WTC11 (cell line): ENCODE measurements at regions not wholly inside any gene's neighbourhood (a gene's known extent, or its start where the extent isn't known, plus 50 kb on each side); places are given as distances from the start of the nearest gene placed in this dataset.
"Not testable (repeated sequence)": the region's sequence is repeated elsewhere in the genome, so short reads cannot be mapped to it uniquely, and the experiment has no call there.

Experiments
- ATF3 ChIP-seq: sonication (generic); formaldehyde crosslinking; conservative IDR thresholded peaks from 2 replicates; pipeline ENCODE4 v1.8.1; 2022; ENCODE audit warnings: mild to moderate bottlenecking, missing genetic modification reagents
- TF ChIP-seq, protein P1 (sequence below): fragments of 200-600 bp; IDR thresholded peaks from 2 replicates; pipeline ENCODE4 v1.8.0; 2022; ENCODE audit warnings: antibody characterized with exemption

DNA sequence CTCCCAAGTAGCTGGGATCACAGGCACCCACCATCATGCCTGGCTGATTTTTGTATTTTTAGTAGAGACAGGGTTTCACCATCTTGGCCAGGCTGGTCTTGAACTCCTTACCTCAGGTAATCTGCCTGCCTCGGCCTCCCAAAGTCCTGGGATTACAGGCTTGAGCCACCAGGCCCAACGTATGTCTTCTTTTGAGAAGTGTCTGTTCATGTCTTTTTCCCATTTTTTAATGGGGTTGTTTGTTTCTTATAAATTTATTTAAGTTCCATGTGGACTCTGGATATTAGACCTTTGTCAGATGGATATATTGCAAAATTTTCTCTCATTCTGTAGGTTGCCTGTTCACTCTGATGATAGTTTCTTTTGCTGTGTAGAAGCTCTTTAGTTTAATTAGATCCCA is 61.3 kb downstream of the CHST2 start:
- TF ChIP-seq ATF3 (CRISPR knock-in tag), result not testable (repeated sequence)
- TF ChIP-seq, protein P1, sequence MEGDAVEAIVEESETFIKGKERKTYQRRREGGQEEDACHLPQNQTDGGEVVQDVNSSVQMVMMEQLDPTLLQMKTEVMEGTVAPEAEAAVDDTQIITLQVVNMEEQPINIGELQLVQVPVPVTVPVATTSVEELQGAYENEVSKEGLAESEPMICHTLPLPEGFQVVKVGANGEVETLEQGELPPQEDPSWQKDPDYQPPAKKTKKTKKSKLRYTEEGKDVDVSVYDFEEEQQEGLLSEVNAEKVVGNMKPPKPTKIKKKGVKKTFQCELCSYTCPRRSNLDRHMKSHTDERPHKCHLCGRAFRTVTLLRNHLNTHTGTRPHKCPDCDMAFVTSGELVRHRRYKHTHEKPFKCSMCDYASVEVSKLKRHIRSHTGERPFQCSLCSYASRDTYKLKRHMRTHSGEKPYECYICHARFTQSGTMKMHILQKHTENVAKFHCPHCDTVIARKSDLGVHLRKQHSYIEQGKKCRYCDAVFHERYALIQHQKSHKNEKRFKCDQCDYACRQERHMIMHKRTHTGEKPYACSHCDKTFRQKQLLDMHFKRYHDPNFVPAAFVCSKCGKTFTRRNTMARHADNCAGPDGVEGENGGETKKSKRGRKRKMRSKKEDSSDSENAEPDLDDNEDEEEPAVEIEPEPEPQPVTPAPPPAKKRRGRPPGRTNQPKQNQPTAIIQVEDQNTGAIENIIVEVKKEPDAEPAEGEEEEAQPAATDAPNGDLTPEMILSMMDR, result not testable (repeated sequence)
